HG02759 (cell line): ENCODE measurements at regions not wholly inside any gene's neighbourhood (a gene's known extent, or its start where the extent isn't known, plus 50 kb on each side); places are given as distances from the start of the nearest gene placed in this dataset.
A peak's percentile ranks its signal among the peaks of the same experiment; 100 is the strongest.
"Not testable (repeated sequence)": the region's sequence is repeated elsewhere in the genome, so short reads cannot be mapped to it uniquely, and the experiment has no call there.

Experiments
- ATAC-seq: cut with Tn5 transposase; IDR thresholded peaks from one replicate; pipeline ENCODE4 v1.9.1; 2021; ENCODE audit warnings: mild to moderate bottlenecking, moderate library complexity; ENCODE audit not compliant: unreplicated experiment

GRCh38 chr2:65625982-65626381 is 193.6 kb upstream of the SPRED2 start:
- no peak for ATAC-seq

- ATAC-seq, result no peak
Observed at GRCh38 chr2:65622951-65623535, 190.6 kb upstream of the SPRED2 start.

DNA sequence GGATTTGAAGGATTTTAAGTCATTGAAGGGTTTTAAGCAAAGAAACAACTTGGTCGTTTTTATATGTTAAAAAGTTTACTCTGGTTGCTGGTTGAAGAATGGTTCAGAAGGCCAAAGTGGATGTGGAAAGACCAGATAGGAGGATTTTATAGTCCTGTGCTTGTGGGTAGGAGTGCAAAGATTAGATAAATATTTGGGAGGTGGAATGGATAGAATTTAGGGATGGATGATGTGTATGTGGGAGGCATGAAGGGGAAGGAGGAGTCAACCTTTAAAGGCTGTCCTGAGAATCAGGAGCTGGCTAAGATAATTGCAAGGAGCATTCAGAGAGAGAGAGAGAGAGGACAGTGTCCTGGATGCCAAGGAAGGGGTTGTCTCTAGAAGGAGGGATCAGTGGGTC is 190.1 kb upstream of the SPRED2 start:
- no peak for ATAC-seq

DNA sequence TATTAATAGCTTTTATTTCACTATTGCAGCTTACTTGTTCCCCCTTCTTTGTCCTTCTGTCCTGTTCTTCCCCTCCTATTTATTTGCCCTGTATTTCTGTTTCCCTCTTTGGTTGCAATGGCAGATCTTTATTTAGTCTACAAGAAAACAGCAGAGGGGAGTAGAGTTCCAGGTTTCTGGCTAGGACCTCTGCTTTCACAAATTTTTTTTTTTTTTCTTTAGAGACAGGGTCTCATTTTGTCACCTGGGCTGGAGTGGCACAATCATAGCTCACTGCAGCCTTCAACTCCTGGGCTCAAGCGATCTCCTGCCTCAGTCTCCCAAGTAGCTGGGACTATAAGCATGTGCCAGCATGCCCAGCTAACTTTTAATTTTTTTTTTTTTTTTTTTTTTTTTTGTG is 188.1 kb upstream of the SPRED2 start:
- no peak for ATAC-seq

DNA sequence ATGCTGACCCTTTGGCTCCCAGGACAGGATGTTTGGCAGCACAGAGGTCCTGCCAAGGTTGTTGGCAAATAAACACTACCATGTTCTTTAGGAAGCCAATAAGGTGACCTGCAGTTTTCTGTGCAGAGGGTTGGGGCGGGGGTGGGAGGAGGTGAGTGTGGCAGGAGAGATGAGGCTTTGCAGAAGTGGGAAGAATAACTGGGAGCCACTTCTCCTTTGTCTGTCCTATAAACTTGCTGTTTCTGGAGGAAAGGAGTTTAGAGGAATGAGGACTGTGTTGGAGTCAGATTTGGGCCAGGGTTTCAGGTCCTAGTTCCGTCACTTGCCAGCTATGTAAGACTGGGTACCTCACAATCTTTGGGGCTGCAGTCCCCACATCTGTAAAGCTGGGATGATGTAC is 187.6 kb upstream of the SPRED2 start:
- ATAC-seq, result no peak

DNA sequence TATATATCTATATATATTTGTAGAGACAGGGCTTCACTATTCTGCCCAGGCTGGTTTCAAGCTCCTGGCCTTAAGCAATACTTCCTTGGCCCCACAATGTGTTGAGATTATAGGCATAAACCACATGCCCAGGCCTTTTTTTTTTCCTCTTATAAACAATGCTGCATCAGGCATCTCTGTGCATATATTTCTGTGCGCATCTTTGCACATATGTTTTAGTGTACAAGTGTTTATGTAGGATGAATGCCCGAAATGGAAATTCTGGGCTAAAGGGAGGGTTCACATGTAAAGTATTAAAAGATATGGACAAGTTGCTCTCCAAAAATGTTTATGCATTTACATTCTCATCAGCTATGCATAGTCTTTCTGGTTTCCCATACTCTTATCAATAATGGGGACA is 183.2 kb upstream of the SPRED2 start:
- ATAC-seq, result no peak

GRCh38 chr2:65613968-65614555 is 181.7 kb upstream of the SPRED2 start:
- no peak for ATAC-seq

DNA sequence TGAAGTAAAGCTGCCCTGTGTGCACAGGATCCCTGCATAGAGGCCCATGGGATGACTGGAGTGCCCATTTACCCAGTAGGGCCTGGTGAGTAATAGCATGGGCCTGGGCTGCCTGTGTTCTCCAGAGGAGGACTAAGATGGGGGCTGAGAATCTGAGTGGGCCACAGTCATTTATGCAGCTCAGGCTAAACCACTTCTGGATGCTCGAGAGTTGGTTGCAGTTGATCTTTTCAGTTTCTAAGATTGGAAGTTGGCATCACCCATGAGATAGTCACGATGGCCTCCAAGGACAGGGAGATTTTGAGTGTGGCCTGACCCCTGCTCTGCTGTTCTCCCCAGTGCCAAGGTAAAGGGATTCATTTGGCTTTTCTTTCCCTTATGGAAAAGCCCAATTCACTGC is 179.1 kb upstream of the SPRED2 start:
- no peak for ATAC-seq

DNA sequence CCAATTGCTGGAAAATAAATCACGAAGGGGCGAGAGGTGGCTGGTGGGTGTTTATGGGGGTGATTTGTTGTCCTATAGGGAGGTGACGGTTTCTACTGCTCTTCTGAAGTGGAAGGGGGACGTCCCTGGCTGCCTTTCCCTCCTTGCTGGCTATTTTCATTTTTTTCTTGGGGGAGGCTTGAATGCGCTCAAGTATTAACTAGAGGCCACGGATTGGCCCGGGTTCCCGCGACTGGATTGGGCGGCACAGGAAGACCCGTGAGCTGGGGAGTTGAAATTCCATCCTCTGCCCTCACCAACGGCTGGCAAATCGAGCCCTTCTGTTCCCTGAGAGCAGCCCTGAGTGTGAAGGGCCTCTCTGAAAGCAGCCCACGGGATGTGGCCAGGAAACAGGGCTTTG is 176.5 kb upstream of the SPRED2 start:
- ATAC-seq, result no peak

- no peak for ATAC-seq
Observed at GRCh38 chr2:65608466-65608865, 176.1 kb upstream of the SPRED2 start.

DNA sequence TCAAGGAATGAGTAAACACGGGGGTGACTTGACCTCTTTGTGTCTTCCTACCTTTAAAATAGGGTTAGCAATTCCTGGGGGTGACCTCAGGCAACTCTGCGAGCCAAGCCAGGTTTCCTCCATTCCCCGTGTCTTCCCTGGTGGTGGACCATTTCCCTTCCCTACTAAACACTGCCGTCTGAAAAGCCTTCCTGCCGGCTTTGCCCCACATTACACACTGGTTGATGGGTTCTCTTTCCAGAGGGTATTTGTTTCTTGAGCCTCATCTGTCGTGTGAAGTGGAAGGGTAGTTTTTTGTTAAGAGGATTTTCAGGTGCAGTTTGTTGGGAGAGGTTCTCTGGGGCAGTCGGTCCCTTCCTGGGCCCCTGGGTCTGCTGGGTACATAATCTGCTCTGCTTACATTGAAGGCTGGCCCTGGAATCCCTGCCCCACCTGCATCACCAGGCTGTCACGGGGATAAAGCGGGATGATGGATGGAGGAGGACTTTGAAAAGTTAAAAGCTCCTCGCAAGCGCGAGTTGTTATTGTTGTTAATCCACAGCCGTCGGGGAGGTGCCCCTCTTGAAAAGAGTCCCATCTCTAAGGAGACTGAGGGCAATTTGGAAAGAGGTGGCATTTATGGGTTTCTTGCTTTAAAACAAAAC is 175.4 kb upstream of the SPRED2 start:
- ATAC-seq, result no peak

GRCh38 chr2:65605743-65606058 is 173.3 kb upstream of the SPRED2 start:
- peak; percentile 22 for ATAC-seq

DNA sequence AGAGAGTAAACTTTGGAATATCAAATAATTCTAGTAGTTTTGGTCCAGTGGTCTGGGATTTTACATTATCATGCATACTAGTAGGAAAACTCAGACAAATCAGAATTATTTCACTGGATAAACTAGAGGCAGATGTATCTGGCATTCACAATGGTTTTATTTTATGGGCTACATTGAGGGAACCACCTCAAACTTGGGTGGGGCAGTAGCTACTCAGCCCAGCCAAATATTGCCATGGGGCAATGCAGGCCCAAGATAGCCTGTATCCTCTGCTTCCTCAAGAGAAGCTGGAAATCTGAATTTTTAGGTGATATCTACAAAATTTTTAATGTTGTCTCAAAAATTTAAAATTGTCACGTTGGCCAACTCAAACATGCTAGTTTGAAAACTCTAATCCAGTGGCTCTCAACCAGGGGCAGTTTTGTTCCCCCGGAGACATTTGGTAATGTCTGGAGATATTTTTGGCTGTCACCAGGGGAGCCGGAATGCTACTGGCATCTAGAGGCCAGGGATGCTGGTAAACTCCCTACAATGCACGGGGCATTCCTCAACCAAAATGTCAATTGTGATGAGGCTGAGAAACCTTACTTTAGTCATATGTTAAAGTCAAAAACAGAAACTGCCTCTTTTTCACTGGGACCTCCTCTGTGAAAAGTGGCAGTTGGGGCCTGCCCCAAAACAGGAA is 172.8 kb upstream of the SPRED2 start:
- ATAC-seq, result peak; percentile 13

GRCh38 chr2:65604246-65604645 is 171.8 kb upstream of the SPRED2 start:
- ATAC-seq, result no peak

DNA sequence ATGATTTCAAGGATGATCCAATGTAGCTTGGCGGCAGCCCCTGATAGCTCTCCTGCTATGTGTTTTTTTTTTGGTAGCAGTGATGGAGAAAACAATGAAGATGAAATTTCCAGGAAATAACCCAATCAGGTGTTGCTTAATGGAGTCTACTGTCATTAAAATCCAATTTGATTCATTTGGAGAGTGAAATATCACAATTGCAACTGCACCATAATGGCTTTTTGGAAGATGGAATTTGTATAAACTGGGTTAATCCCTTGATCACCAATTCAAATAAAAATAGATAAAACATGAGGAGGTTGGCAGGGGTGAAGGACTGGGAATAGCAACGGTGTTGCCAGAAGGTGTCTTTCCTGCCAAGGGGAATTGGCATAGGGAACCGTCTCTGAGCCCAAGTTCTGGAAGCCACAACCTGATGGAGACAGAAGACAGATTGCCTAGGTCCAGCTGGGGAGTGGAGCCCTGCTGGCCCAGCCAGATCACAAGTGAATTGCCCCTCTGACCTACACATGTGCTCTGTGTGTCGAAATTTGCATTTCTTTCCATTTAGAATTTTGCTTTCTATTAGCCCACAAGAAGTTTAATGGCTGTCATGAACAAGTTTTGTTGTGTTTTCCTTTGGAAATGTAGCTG is 170.3 kb upstream of the SPRED2 start:
- ATAC-seq, result no peak

GRCh38 chr2:65600871-65601270 is 168.5 kb upstream of the SPRED2 start:
- ATAC-seq, result not testable (repeated sequence)

- ATAC-seq, result not testable (repeated sequence)
Observed at GRCh38 chr2:65600351-65600750, 168.0 kb upstream of the SPRED2 start.

DNA sequence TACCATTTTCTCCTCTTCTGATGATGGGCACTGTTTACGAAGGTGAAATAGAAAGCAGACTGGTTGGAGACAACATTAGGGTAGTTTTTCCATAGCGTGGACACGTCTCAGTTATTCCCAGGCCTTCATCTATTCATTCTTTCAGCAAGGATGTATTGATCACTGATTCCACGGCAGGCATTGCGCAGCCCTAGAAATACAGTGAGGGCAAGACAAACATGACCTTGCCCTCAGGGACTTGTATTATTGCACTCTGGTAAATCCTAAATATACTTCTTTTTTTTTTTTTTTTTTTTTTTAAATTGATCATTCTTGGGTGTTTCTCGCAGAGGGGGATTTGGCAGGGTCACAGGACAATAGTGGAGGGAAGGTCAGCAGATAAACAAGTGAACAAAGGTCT is 167.3 kb upstream of the SPRED2 start:
- no peak for ATAC-seq

DNA sequence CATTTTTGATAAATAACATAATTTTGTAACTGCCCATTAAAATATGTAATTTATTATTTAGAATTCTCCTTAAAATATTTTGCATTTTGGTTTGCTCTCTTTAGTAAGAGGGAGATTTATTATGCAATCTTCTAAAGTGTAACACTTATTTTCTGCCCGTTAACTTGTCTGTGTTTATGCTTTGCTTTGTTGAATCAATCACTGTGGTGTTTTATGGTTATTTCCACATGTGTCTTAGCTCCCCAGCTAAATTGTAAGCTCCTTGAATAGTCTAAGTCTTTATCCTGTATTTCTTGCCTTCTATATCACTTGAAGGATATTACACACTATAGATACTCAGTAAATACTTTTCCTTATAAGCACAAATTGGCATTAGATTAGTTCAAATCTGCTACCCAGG is 166.6 kb upstream of the SPRED2 start:
- no peak for ATAC-seq

GRCh38 chr2:65598264-65598663 is 165.9 kb upstream of the SPRED2 start:
- ATAC-seq, result no peak

DNA sequence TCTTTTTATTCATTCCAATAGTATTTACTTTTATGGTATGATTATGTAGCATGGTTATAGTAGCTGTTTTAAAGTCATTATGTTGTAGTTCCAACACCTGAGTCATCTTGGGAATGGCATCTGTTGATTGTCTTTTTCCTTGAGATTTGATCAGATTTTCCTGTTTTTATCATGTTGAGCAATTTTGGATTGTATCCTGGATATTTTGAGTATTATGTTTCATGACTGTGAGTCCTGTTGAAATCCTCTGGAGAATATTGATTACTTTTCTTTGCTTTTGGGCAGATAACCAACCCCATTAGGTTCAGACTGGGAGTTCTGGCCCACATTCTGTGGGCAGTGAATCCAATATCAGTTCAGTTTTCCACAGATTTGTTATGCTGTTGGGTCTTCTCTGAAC is 163.2 kb upstream of the SPRED2 start:
- ATAC-seq, result no peak

DNA sequence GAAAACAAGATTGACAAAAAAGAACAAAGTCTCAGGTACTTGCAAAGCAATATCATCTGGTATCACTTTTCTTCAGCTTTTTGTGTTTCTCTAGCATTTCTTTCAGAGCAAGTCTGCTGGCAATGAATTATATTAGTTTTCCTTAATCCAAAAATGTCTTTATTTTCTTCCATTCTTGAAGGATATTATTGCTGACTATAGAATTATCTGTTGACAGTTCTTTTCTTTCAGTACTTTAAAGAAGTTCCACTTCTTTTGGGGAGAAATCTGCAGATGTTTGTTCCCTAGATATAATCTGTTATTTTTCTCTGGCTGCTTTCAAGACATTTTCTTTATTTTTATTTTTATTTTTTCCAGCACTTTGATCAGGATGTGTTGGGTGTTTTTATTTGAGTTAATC is 161.8 kb upstream of the SPRED2 start:
- ATAC-seq, result no peak
